PC-3 (cell line): ENCODE measurements at regions not wholly inside any gene's neighbourhood (a gene's known extent, or its start where the extent isn't known, plus 50 kb on each side); places are given as distances from the start of the nearest gene placed in this dataset.

Source experiments
- CTCF ChIP-seq: fragments of 300-600 bp; sonication (generic); conservative IDR thresholded peaks from 2 replicates; pipeline ENCODE4 v1.5.1; 2017; ENCODE audit warnings: antibody characterized with exemption, low read depth, mild to moderate bottlenecking, low read length
- EZH2 ChIP-seq: fragments of 300-600 bp; sonication (generic); IDR thresholded peaks from one replicate; pipeline ENCODE4 v1.6.1; 2017; ENCODE audit warnings: antibody characterized with exemption, mild to moderate bottlenecking, low read length; ENCODE audit not compliant: unreplicated experiment

DNA sequence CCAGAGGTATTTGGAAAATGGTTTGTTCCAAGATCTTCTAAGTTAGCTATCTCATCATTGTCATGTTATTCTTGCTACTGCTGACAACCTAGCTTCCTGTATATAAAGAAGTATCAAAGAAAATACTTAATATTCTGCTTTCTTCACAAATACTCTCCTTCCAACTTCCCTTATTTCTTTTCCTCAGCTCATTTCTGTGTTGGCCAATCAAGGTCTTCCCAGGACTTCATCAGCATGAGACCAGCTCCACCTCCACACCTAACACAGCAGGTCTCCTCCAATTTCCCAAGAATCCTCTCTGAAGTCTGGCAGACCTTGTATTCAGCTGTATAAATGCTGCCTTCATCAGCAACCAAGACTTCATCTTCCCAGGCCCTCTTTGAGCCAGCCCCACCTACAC is 538.6 kb upstream of the JARID2 start:
- no peak for TF ChIP-seq CTCF
- TF ChIP-seq EZH2 = no peak
